ENCODE measurements at regions not wholly inside any gene's neighbourhood (a gene's known extent, or its start where the extent isn't known, plus 50 kb on each side); places are given as distances from the start of the nearest gene placed in this dataset.

DNA sequence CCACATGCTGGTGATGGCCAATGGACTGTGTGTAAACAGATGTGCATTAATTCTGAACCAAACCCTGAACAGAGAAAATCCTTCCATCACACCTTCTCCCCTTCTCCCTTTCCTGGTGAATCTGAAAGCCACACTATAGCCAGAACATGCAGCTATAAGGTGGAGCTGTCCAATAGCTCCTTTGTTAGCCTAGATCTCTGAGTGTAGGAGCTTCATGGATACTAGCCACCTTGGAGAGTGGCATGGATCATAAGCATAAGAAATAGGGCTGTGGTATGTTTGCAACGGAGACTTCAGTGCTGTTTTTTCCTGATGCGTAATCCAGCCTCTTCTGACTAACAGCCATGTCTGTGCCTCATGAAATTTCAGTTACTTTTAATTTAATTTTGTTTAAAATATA, 364.5 kb downstream of the BTG1 start:
- H3K4me3 ChIP-seq, result no peak overlapping the region
- no peak overlapping the region for H3K27ac ChIP-seq
- H3K27me3 ChIP-seq, result no peaks in the 10 kb centered on the region
- H3K4me1 ChIP-seq, result peaks cover 0 to 15% (median 0%) of the 10 kb centered on the region in 3 donors
- WGBS, 2 donors (ENCODE audit: low coverage in 1 of 2), result 88 to 90% methylated on average over 2 of the region's 2 CpGs
- ATAC-seq, result no peak
- H3K9me3 ChIP-seq, result no peaks in the 10 kb centered on the region
- TF ChIP-seq POLR2AphosphoS5 (IDR thresholded peaks at IDR 0.05) (no peak), EP300 (IDR thresholded peaks at IDR 0.05) (no peak), POLR2A (IDR thresholded peaks at IDR 0.05) (no peak), CTCF (IDR thresholded peaks at IDR 0.05) (no peak)
- H3K36me3 ChIP-seq, result no peaks in the 10 kb centered on the region

DNA sequence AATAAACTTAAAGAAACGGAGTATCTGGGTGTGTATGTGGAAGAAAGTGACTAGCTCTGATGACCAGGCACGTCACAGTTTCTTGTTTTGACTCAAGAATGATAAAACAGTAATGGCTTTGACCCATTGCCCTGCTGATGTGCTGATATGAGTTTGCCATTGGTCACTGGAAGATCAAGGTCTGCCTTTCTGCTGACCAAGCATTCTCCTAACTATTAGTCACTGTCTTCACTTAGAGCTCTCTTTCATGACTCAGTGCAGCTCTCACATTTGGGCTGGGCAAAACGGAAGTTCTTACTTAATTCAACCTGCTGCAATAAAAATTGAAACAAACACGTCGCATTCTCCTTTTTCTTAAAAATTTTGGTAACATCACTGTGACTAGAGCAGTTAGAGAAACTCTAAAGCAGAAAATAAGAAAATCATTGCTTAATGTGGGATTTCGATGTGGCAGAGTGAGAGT, 366.7 kb downstream of the BTG1 start:
- H3K4me1 ChIP-seq, result peaks cover 0 to 25% (median 5%) of the 10 kb centered on the region in 3 donors
- H3K9me3 ChIP-seq, result no peaks in the 10 kb centered on the region
- peak; percentile 86 for ATAC-seq
- H3K36me3 ChIP-seq, result no peaks in the 10 kb centered on the region
- peak overlapping the region in 2 of 4 donors; percentile 2 to 17 for H3K27ac ChIP-seq
- no peak overlapping the region for H3K4me3 ChIP-seq
- no peaks in the 10 kb centered on the region for H3K27me3 ChIP-seq
- TF ChIP-seq EP300 (IDR thresholded peaks at IDR 0.05) (no peak), POLR2AphosphoS5 (IDR thresholded peaks at IDR 0.05) (peak; percentile 26)
- 37 to 39% methylated on average over 6 of the region's 6 CpGs for WGBS, 2 donors (ENCODE audit: low coverage in 1 of 2)

DNA sequence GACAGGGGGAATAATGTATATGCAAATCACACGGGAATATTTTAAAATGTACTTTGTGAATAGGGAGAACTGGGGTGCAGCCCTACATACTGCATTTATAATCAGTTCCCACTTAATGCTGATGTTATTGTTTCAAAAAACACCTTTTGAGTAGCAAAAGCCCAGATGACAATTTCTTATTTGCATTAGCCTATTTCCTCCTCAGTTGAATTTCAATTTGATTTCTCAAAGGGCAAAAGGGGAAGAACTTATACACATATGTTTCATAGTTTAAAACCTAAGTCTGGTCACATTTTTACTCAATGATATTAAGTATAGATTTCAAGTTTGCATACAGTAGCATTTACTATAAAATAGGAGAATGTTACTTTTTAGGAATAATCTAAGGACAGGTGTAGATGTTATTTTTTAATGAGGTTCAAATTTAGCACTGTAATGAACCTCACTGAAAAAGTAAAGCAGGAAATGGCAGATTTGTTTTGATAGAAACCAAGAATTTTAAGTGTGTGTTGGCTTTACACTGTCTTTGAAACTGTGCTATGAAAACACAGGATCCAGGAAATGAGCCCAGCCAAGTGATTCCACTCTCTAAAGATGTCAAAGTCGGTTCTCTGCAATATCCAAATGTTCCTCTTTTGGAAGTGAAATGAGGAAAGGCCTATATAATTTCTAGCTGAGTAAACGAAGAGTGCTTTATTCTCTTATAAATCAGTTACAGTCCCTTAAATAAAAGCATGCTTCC, 367.4 kb downstream of the BTG1 start:
- H3K27ac ChIP-seq, result peak overlapping the region in 2 of 4 donors; percentile 2 to 17
- H3K4me3 ChIP-seq, result no peak overlapping the region
- ATAC-seq, result peak; percentile 48
- TF ChIP-seq POLR2AphosphoS5 (IDR thresholded peaks at IDR 0.05), result no peak
- no peak for TF ChIP-seq CTCF (IDR thresholded peaks at IDR 0.05)
- no peak for TF ChIP-seq EP300 (IDR thresholded peaks at IDR 0.05)
- TF ChIP-seq POLR2A (IDR thresholded peaks at IDR 0.05), result no peak
- no peaks in the 10 kb centered on the region for H3K36me3 ChIP-seq
- no peaks in the 10 kb centered on the region for H3K9me3 ChIP-seq
- H3K27me3 ChIP-seq, result no peaks in the 10 kb centered on the region
- H3K4me1 ChIP-seq, result peaks cover 0 to 27% (median 5%) of the 10 kb centered on the region in 3 donors
- 32 to 54% methylated on average over 3 of the region's 3 CpGs for WGBS, 2 donors (ENCODE audit: low coverage in 1 of 2)

GRCh38 chr12:91777268-91777992, 368.2 kb downstream of the BTG1 start:
- H3K4me3 ChIP-seq, result no peak overlapping the region
- H3K4me1 ChIP-seq, result peaks cover 0 to 27% (median 5%) of the 10 kb centered on the region in 3 donors
- WGBS, 2 donors (ENCODE audit: low coverage in 1 of 2), result 80 to 86% methylated on average over 5 to 6 of the region's 6 CpGs
- H3K27me3 ChIP-seq, result no peaks in the 10 kb centered on the region
- no peaks in the 10 kb centered on the region for H3K36me3 ChIP-seq
- TF ChIP-seq CTCF (IDR thresholded peaks at IDR 0.05) (no peak), POLR2A (IDR thresholded peaks at IDR 0.05) (no peak), POLR2AphosphoS5 (IDR thresholded peaks at IDR 0.05) (no peak)
- no peaks in the 10 kb centered on the region for H3K9me3 ChIP-seq
- no peak for ATAC-seq
- no peak overlapping the region for H3K27ac ChIP-seq

- no peak for TF ChIP-seq CTCF (IDR thresholded peaks at IDR 0.05)
- TF ChIP-seq EP300 (IDR thresholded peaks at IDR 0.05), result no peak
- TF ChIP-seq POLR2A (IDR thresholded peaks at IDR 0.05), result no peak
- peak; percentile 48 for TF ChIP-seq POLR2AphosphoS5 (IDR thresholded peaks at IDR 0.05)
- peaks cover 0 to 27% (median 5%) of the 10 kb centered on the region in 3 donors for H3K4me1 ChIP-seq
- no peaks in the 10 kb centered on the region for H3K9me3 ChIP-seq
- H3K4me3 ChIP-seq, result no peak overlapping the region
- no peaks in the 10 kb centered on the region for H3K27me3 ChIP-seq
- WGBS, 2 donors (ENCODE audit: low coverage in 1 of 2), result 31% methylated on average over 6 of the region's 6 CpGs
- no peak overlapping the region for H3K27ac ChIP-seq
- no peak for ATAC-seq
- no peaks in the 10 kb centered on the region for H3K36me3 ChIP-seq
Observed at GRCh38 chr12:91774434-91774921, 371.2 kb downstream of the BTG1 start.
